Stimulated activated effector memory CD8-positive, alpha-beta T cell treated with anti-CD3 and anti-CD28 coated beads, Interleukin-12 subunit alpha, Interleukin-12 subunit beta, amount 100 ng/mL, for 72 hours (primary cell): ENCODE measurements at regions not wholly inside any gene's neighbourhood (a gene's known extent, or its start where the extent isn't known, plus 50 kb on each side); places are given as distances from the start of the nearest gene placed in this dataset.
"Not testable (repeated sequence)": the region's sequence is repeated elsewhere in the genome, so short reads cannot be mapped to it uniquely, and the experiment has no call there.

Experiments
- ATAC-seq: fragments of 150-1000 bp; cut with Tn5 transposase; 2 replicates; pipeline ENCODE4 v1.10.0; 2021
- DNase-seq, 2 donors: peaks; one replicate each; pipeline ENCODE4 v3.0.0; 2021 to 2022; ENCODE audit warnings: low spot score in 2 of 2
- H3K27ac Mint-ChIP-seq: one replicate; pipeline ENCODE4 v1.8.0; 2022; ENCODE audit warnings: mild to moderate bottlenecking, mixed read lengths
- H3K36me3 Mint-ChIP-seq: one replicate; pipeline ENCODE4 v1.8.0; 2022; ENCODE audit warnings: mild to moderate bottlenecking, mixed read lengths
- H3K4me1 Mint-ChIP-seq: one replicate; pipeline ENCODE4 v1.8.0; 2022; ENCODE audit warnings: mixed read lengths
- H3K4me3 Mint-ChIP-seq: one replicate; pipeline ENCODE4 v1.8.0; 2022; ENCODE audit warnings: mild to moderate bottlenecking, mixed read lengths
- H3K9me3 Mint-ChIP-seq: one replicate; pipeline ENCODE4 v1.8.0; 2022; ENCODE audit warnings: mixed read lengths

GRCh38 chr3:163391407-163392181 is 1686.7 kb downstream of the SI start:
- Mint-ChIP-seq H3K9me3 (peaks cover 20% of the 10 kb centered on the region), H3K4me3 (no peak overlapping the region), H3K36me3 (no peaks in the 10 kb centered on the region), H3K27ac (no peak overlapping the region), H3K4me1 (no peaks in the 10 kb centered on the region)
- ATAC-seq: no peak
- no peak for DNase-seq

- no peak for DNase-seq
- no peak for ATAC-seq
- H3K4me3 Mint-ChIP-seq: no peak overlapping the region
- H3K4me1 Mint-ChIP-seq: no peaks in the 10 kb centered on the region
- H3K9me3 Mint-ChIP-seq: peaks cover 12% of the 10 kb centered on the region
- H3K27ac Mint-ChIP-seq: no peak overlapping the region
- no peaks in the 10 kb centered on the region for H3K36me3 Mint-ChIP-seq
Observed at GRCh38 chr3:163384383-163384782, 1693.9 kb downstream of the SI start.

- Mint-ChIP-seq H3K36me3 (no peaks in the 10 kb centered on the region), H3K4me1 (no peaks in the 10 kb centered on the region), H3K4me3 (no peak overlapping the region), H3K27ac (no peak overlapping the region), H3K9me3 (peaks cover 13% of the 10 kb centered on the region)
- ATAC-seq (no peak), DNase-seq (no peak)
Observed at GRCh38 chr3:163382183-163382582, 1696.1 kb downstream of the SI start.

- H3K9me3 Mint-ChIP-seq: peaks cover 23% of the 10 kb centered on the region
- H3K27ac Mint-ChIP-seq: no peak overlapping the region
- H3K36me3 Mint-ChIP-seq: no peaks in the 10 kb centered on the region
- DNase-seq (no peak), ATAC-seq (no peak)
- H3K4me3 Mint-ChIP-seq: no peak overlapping the region
- H3K4me1 Mint-ChIP-seq: no peaks in the 10 kb centered on the region
Observed at GRCh38 chr3:163368168-163368567, 1710.1 kb downstream of the SI start.

GRCh38 chr3:163364717-163365116 is 1713.6 kb downstream of the SI start:
- H3K27ac Mint-ChIP-seq: no peak overlapping the region
- ATAC-seq (no peak), DNase-seq (no peak)
- no peaks in the 10 kb centered on the region for H3K36me3 Mint-ChIP-seq
- H3K9me3 Mint-ChIP-seq: peaks cover 14% of the 10 kb centered on the region
- no peak overlapping the region for H3K4me3 Mint-ChIP-seq
- H3K4me1 Mint-ChIP-seq: no peaks in the 10 kb centered on the region

- DNase-seq (no peak), ATAC-seq (no peak)
- Mint-ChIP-seq H3K27ac (no peak overlapping the region), H3K4me3 (no peak overlapping the region), H3K9me3 (peaks cover 13% of the 10 kb centered on the region), H3K36me3 (no peaks in the 10 kb centered on the region), H3K4me1 (no peaks in the 10 kb centered on the region)
Observed at GRCh38 chr3:163362151-163362550, 1716.1 kb downstream of the SI start.

DNA sequence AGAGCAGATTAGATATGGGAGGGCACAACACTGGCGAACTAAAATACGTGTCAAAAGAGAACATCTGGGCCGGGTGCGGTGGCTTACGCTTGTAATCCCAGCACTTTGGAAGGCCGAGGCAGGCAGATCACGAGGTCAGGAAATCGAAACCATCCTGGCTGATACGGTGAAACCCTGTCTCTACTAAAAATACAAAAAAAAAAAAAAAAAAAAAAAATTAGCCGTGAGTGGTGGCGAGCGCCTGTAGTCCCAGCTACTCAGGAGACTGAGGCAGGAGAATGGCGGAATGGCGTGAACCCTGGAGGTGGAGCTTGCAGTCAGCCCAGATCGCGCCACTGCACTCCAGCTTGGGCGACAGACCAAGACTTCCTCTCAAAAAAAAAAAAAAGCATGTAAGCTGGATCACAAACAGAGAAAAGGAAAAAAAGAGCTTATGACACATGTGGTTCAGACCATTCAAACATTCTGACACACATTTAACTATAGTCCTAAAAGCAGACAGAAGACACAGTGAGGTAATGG is 1716.9 kb downstream of the SI start:
- H3K36me3 Mint-ChIP-seq, H3K4me3 Mint-ChIP-seq, H3K4me1 Mint-ChIP-seq: not testable (repeated sequence)

GRCh38 chr3:163347944-163348343 is 1730.4 kb downstream of the SI start:
- H3K4me1 Mint-ChIP-seq: no peaks in the 10 kb centered on the region
- H3K4me3 Mint-ChIP-seq: no peak overlapping the region
- H3K9me3 Mint-ChIP-seq: peaks cover 19% of the 10 kb centered on the region
- ATAC-seq (no peak), DNase-seq (no peak)
- no peaks in the 10 kb centered on the region for H3K36me3 Mint-ChIP-seq
- no peak overlapping the region for H3K27ac Mint-ChIP-seq

More for the DNA sequence above, 1716.9 kb downstream of the SI start:
- peaks cover 13% of the 10 kb centered on the region for H3K9me3 Mint-ChIP-seq
- DNase-seq, H3K27ac Mint-ChIP-seq, ATAC-seq: not testable (repeated sequence)

DNA sequence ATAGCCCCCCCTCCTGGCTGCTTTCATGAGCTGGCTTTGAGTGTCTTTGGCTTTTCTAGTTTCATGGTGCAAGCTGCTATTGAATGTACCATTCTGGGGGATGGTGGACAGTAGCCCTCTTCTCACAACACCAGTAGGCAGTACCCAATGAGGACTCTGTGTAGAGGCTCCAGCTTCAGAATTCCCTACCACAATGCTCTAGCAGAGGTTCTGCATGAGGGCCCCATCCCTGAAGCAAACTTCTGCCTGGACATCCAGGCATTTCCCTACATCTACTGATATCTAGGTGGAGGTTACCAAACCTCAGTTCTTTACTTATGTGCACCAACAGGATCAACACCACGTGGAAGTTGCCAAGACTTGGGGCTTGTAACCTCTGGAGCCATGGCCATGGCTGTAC is 1742.9 kb downstream of the SI start:
- DNase-seq (no peak), ATAC-seq (no peak)
- Mint-ChIP-seq H3K4me1 (no peaks in the 10 kb centered on the region), H3K4me3 (no peak overlapping the region), H3K9me3 (peaks cover 14% of the 10 kb centered on the region), H3K27ac (no peak overlapping the region), H3K36me3 (no peaks in the 10 kb centered on the region)

GRCh38 chr3:163328680-163329079 is 1749.6 kb downstream of the SI start:
- no peaks in the 10 kb centered on the region for H3K4me1 Mint-ChIP-seq

GRCh38 chr3:163327086-163327485 is 1751.2 kb downstream of the SI start:
- Mint-ChIP-seq H3K4me1 (no peaks in the 10 kb centered on the region), H3K36me3 (no peaks in the 10 kb centered on the region), H3K4me3 (no peak overlapping the region), H3K9me3 (peaks cover 11% of the 10 kb centered on the region), H3K27ac (no peak overlapping the region)
- DNase-seq: no peak
- ATAC-seq: no peak

More at GRCh38 chr3:163328680-163329079, 1749.6 kb downstream of the SI start:
- no peak overlapping the region for H3K4me3 Mint-ChIP-seq
- H3K36me3 Mint-ChIP-seq: no peaks in the 10 kb centered on the region
- no peak for DNase-seq
- peaks cover 8% of the 10 kb centered on the region for H3K9me3 Mint-ChIP-seq
- no peak overlapping the region for H3K27ac Mint-ChIP-seq
- ATAC-seq: no peak

- Mint-ChIP-seq H3K36me3 (no peaks in the 10 kb centered on the region), H3K27ac (no peak overlapping the region), H3K4me3 (no peak overlapping the region), H3K9me3 (peaks cover 17% of the 10 kb centered on the region), H3K4me1 (no peaks in the 10 kb centered on the region)
- ATAC-seq (no peak), DNase-seq (no peak)
Observed at GRCh38 chr3:163315786-163316185, 1762.5 kb downstream of the SI start.

- H3K36me3 Mint-ChIP-seq: no peaks in the 10 kb centered on the region
- no peaks in the 10 kb centered on the region for H3K4me1 Mint-ChIP-seq
- H3K27ac Mint-ChIP-seq: no peak overlapping the region
- no peak overlapping the region for H3K4me3 Mint-ChIP-seq
- ATAC-seq (no peak), DNase-seq (no peak)
- H3K9me3 Mint-ChIP-seq: peaks cover 27% of the 10 kb centered on the region
Observed at GRCh38 chr3:163306405-163306804, 1771.9 kb downstream of the SI start.

DNA sequence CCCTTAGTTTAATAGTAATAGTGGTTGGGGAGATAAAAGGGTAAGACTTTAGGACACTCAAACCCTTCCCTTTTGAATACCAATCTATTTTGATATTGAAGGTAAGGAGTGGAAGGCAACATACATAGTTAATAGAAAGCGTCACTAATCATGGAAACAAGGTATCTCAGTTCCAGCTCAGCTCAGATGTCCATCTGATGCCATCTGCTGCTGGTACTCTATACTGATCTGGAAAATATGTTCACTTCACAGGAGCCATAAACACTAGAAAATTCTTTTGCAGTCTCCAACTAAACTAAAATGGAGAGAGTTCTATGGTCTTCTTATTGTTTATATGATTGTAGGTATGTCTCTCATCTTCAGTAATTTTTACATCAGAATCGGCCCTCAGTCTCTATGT is 1777.1 kb downstream of the OTOL1 start:
- no peak for ATAC-seq
- DNase-seq: no peak
- H3K4me3 Mint-ChIP-seq: no peak overlapping the region

DNA sequence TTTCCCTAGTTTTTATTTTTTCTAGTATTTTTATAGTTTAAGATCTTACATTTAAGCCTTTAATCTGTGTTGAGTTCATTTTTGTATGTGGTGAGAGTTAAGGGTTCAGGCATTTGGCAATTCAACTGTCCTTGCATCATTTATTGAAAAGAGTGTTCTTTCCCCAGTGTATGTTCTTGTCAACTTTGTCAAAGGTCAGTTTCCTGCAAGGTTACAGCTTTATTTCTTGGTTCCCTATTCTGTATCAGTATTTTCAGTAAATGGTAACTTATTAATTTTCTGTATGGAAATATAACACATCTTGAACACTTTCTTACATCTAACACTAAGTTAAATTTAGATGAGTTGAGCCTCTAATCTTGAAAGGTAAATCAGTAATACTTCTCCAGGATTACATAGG is 1770.1 kb downstream of the OTOL1 start:
- ATAC-seq: no peak
- Mint-ChIP-seq H3K4me3 (no peak overlapping the region), H3K27ac (no peak overlapping the region), H3K4me1 (no peaks in the 10 kb centered on the region), H3K36me3 (no peaks in the 10 kb centered on the region), H3K9me3 (peaks cover 18% of the 10 kb centered on the region)
- DNase-seq: no peak

More for the DNA sequence above, 1777.1 kb downstream of the OTOL1 start:
- Mint-ChIP-seq H3K27ac (no peak overlapping the region), H3K9me3 (peaks cover 10% of the 10 kb centered on the region), H3K36me3 (no peaks in the 10 kb centered on the region), H3K4me1 (no peaks in the 10 kb centered on the region)

- Mint-ChIP-seq H3K27ac (no peak overlapping the region), H3K4me3 (no peak overlapping the region), H3K9me3 (peaks cover 12% of the 10 kb centered on the region), H3K4me1 (no peaks in the 10 kb centered on the region), H3K36me3 (no peaks in the 10 kb centered on the region)
- ATAC-seq: no peak
- no peak for DNase-seq
Observed at GRCh38 chr3:163261618-163262017, 1765.0 kb downstream of the OTOL1 start.
